HEK293 (cell line): ENCODE measurements at regions not wholly inside any gene's neighbourhood (a gene's known extent, or its start where the extent isn't known, plus 50 kb on each side); places are given as distances from the start of the nearest gene placed in this dataset.

Experiments
- CTCF ChIP-seq: fragments of 450-650 bp; formaldehyde crosslinking; IDR thresholded peaks from 2 replicates; pipeline ENCODE4 v1.5.1; 2016; ENCODE audit warnings: missing biosample characterization, missing genetic modification characterization
- ZNF777 ChIP-seq: fragments of 450-650 bp; formaldehyde crosslinking; IDR thresholded peaks from 2 replicates; pipeline ENCODE4 v1.5.1; 2017; ENCODE audit warnings: missing biosample characterization, missing genetic modification characterization, borderline replicate concordance

- TF ChIP-seq ZNF777 (tag by site-specific recombination) (no peak), CTCF (tag by site-specific recombination) (no peak)
These were observed 56.0 kb upstream of the HAND2 start for GRCh38 chr4:173585876-173586572.
